HT1080 (cell line): ENCODE measurements at regions not wholly inside any gene's neighbourhood (a gene's known extent, or its start where the extent isn't known, plus 50 kb on each side); places are given as distances from the start of the nearest gene placed in this dataset. TPM values are rescaled to one million over a fixed set of nuclear protein-coding genes. Genes with fewer than 3 reads are reported as not detected.

ENCODE experiments used
- DNase-seq: peaks from one replicate; pipeline ENCODE4 v3.0.0-alpha.2; 2015; ENCODE audit warnings: low read depth
- small RNA-seq: library from RNA; depleted of rRNA; stranded (forward); fragments of <200 nt; gene quantifications from one replicate; pipeline ENCODE3, GENCODE V24; 2014

GRCh38 chr6:122339661-122340060 is 59.8 kb upstream of the HSF2 start:
- no peak for DNase-seq

DNA sequence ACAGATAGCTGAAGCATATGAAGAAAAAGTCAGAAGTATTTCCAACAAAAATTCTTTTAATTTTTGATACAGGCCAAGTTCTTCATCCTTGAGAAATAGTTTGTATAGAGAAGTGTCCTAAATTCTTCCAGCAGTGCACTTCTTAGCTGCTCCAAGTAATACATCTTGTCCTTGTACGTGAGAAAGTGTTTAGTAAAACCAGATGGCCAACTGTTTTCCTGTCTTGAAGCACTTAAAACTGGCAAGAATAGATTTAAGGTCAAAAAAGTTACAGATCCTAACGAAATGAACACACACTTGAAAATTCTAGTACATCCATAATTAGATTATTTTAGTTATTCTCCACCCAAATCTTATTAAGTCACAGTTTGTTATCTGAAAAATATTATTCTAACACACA is 52.2 kb upstream of the HSF2 start:
- DNase-seq: no peak

- no peak for DNase-seq
Measured at GRCh38 chr6:122347751-122348150, 51.7 kb upstream of the HSF2 start.

Small RNAs in the stretch of these regions (small RNA-seq; reads per million reads assigned to genes)
- gene AL603865.2 (not detected), gene RNU1-18P (0.11 reads per million), gene RNU2-8P (0.68 reads per million, percentile 64 among the genes with 10 or more reads in this experiment), gene RNU4-76P (not detected)
